Calu3 (cell line): ENCODE measurements at regions not wholly inside any gene's neighbourhood (a gene's known extent, or its start where the extent isn't known, plus 50 kb on each side); places are given as distances from the start of the nearest gene placed in this dataset.

Experiments
- BruUV-seq: library from RNA; stranded (reverse); fragments of 400-500 nt; replicated peaks from 2 replicates; lab custom pipeline; 2021; lab: Mats Ljungman, UMichigan
- CTCF ChIA-PET: fragments of 300-600 bp; sonication (Branson Sonifier 250); formaldehyde crosslinking; loops from one replicate; lab custom pipeline; 2022; ENCODE audit warnings: antibody characterized with exemption; lab: Charles Lee
- DNase-seq: peaks from one replicate; pipeline ENCODE4 v3.0.0; 2022
- H3K27ac Mint-ChIP-seq: one replicate; pipeline ENCODE4 v1.8.0; 2022; ENCODE audit warnings: mixed read lengths; ENCODE audit not compliant: unreplicated experiment
- H3K27me3 Mint-ChIP-seq: one replicate; pipeline ENCODE4 v1.8.0; 2022; ENCODE audit warnings: mixed read lengths; ENCODE audit not compliant: unreplicated experiment
- H3K36me3 Mint-ChIP-seq: one replicate; pipeline ENCODE4 v1.8.0; 2022; ENCODE audit warnings: mild to moderate bottlenecking, moderate library complexity, mixed read lengths; ENCODE audit not compliant: insufficient read depth, unreplicated experiment
- H3K4me1 Mint-ChIP-seq: one replicate; pipeline ENCODE4 v1.8.0; 2022; ENCODE audit warnings: mild to moderate bottlenecking, low read depth, mixed read lengths; ENCODE audit not compliant: unreplicated experiment
- H3K4me3 Mint-ChIP-seq: one replicate; pipeline ENCODE4 v1.8.0; 2022; ENCODE audit warnings: mild to moderate bottlenecking, low read depth, moderate library complexity, mixed read lengths; ENCODE audit not compliant: unreplicated experiment
- H3K9me3 Mint-ChIP-seq: one replicate; pipeline ENCODE4 v1.8.0; 2022; ENCODE audit warnings: low read depth, mixed read lengths; ENCODE audit not compliant: unreplicated experiment
- intact Hi-C: fragments of 100-400 bp; cut with micrococcal nuclease; formaldehyde crosslinking; loops from one replicate; pipeline ENCODE4 v1.10.0; 2022; ENCODE audit not compliant: unreplicated experiment
- TF ChIP-seq, protein P1 (sequence below): fragments of 200-600 bp; IDR thresholded peaks from one replicate; pipeline ENCODE4 v1.8.0; 2022; ENCODE audit warnings: antibody characterized with exemption; ENCODE audit not compliant: unreplicated experiment

DNA sequence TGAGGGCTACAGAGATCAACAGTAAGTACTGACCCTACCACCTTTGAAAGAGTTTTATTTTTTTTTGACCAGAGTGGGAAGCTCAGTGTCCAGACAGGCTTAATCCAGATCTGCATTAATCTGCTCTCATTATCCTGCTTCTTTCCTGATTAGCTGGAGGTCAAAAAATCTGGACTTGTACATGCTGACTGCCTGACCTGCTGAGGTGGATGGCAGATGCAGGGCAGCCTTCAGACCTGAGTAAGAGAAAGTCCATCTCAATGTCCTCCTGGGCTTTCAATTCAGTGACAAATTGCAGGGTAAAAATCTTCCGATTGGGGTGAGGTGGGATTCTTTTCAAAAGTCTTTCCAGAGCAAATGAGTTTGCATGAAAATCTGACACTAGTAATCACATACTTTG lies 998.8 kb upstream of the PIK3C3 start:
- no peak overlapping the region for H3K4me3 Mint-ChIP-seq
- intact Hi-C loops, result no loop called here
- H3K27me3 Mint-ChIP-seq, result no peaks in the 10 kb centered on the region
- CTCF ChIA-PET, result no interaction called here
- DNase-seq, result no peak
- no peaks in the 10 kb centered on the region for H3K4me1 Mint-ChIP-seq
- H3K27ac Mint-ChIP-seq, result no peak overlapping the region
- no peaks in the 10 kb centered on the region for H3K36me3 Mint-ChIP-seq
- no TSS peak for BruUV-seq
- TF ChIP-seq, protein P1, sequence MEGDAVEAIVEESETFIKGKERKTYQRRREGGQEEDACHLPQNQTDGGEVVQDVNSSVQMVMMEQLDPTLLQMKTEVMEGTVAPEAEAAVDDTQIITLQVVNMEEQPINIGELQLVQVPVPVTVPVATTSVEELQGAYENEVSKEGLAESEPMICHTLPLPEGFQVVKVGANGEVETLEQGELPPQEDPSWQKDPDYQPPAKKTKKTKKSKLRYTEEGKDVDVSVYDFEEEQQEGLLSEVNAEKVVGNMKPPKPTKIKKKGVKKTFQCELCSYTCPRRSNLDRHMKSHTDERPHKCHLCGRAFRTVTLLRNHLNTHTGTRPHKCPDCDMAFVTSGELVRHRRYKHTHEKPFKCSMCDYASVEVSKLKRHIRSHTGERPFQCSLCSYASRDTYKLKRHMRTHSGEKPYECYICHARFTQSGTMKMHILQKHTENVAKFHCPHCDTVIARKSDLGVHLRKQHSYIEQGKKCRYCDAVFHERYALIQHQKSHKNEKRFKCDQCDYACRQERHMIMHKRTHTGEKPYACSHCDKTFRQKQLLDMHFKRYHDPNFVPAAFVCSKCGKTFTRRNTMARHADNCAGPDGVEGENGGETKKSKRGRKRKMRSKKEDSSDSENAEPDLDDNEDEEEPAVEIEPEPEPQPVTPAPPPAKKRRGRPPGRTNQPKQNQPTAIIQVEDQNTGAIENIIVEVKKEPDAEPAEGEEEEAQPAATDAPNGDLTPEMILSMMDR, result no peak
- H3K9me3 Mint-ChIP-seq, result peaks cover 5% of the 10 kb centered on the region

GRCh38 chr18:40955351-40955750 lies 999.7 kb upstream of the PIK3C3 start:
- H3K27ac Mint-ChIP-seq, result no peak overlapping the region
- CTCF ChIA-PET, result no interaction called here
- no peaks in the 10 kb centered on the region for H3K4me1 Mint-ChIP-seq
- H3K36me3 Mint-ChIP-seq, result no peaks in the 10 kb centered on the region
- no peak overlapping the region for H3K4me3 Mint-ChIP-seq
- no peaks in the 10 kb centered on the region for H3K27me3 Mint-ChIP-seq
- no TSS peak for BruUV-seq
- intact Hi-C loops, result no loop called here
- H3K9me3 Mint-ChIP-seq, result peaks cover 11% of the 10 kb centered on the region
- no peak for DNase-seq
- TF ChIP-seq, protein P1, result no peak

- H3K4me1 Mint-ChIP-seq, result no peaks in the 10 kb centered on the region
- peaks cover 17% of the 10 kb centered on the region for H3K9me3 Mint-ChIP-seq
- H3K4me3 Mint-ChIP-seq, result no peak overlapping the region
- H3K27ac Mint-ChIP-seq, result no peak overlapping the region
- CTCF ChIA-PET, result no interaction called here
- intact Hi-C loops, result no loop called here
- H3K27me3 Mint-ChIP-seq, result no peaks in the 10 kb centered on the region
- no TSS peak for BruUV-seq
- TF ChIP-seq, protein P1, result no peak
- no peak for DNase-seq
- no peaks in the 10 kb centered on the region for H3K36me3 Mint-ChIP-seq
Measured at GRCh38 chr18:40949114-40949950, 1005.7 kb upstream of the PIK3C3 start.

GRCh38 chr18:40944576-40944975 lies 1010.5 kb upstream of the PIK3C3 start:
- CTCF ChIA-PET, result no interaction called here
- H3K27me3 Mint-ChIP-seq, result no peaks in the 10 kb centered on the region

More at GRCh38 chr18:40944576-40944975, 1010.5 kb upstream of the PIK3C3 start:
- BruUV-seq, result no TSS peak
- no peaks in the 10 kb centered on the region for H3K36me3 Mint-ChIP-seq
- TF ChIP-seq, protein P1, result no peak
- no peak for DNase-seq
- no peaks in the 10 kb centered on the region for H3K4me1 Mint-ChIP-seq
- intact Hi-C loops, result no loop called here
- H3K27ac Mint-ChIP-seq, result no peak overlapping the region
- no peak overlapping the region for H3K4me3 Mint-ChIP-seq
- H3K9me3 Mint-ChIP-seq, result peaks cover 7% of the 10 kb centered on the region
